Activated gamma-delta T cell (primary cell): ENCODE measurements at regions not wholly inside any gene's neighbourhood (a gene's known extent, or its start where the extent isn't known, plus 50 kb on each side); places are given as distances from the start of the nearest gene placed in this dataset.

Experiments
- DNase-seq: peaks from one replicate; lab custom pipeline; 2025; lab: John Stamatoyannopoulos, UW

- DNase-seq, result no peak
These were observed 149.3 kb upstream of the HNRNPA3 start for GRCh38 chr2:177063331-177063730.

- no peak for DNase-seq
These were observed 148.2 kb upstream of the HNRNPA3 start for GRCh38 chr2:177064422-177064821.

- DNase-seq, result no peak
These were observed 143.6 kb upstream of the HNRNPA3 start for GRCh38 chr2:177068967-177069366.

GRCh38 chr2:177072090-177072489, 140.5 kb upstream of the HNRNPA3 start:
- no peak for DNase-seq

GRCh38 chr2:177073611-177074010, 139.0 kb upstream of the HNRNPA3 start:
- no peak for DNase-seq

GRCh38 chr2:177074099-177074710, 138.4 kb upstream of the HNRNPA3 start:
- no peak for DNase-seq

GRCh38 chr2:177075254-177075653, 137.3 kb upstream of the HNRNPA3 start:
- no peak for DNase-seq

- no peak for DNase-seq
These were observed 135.9 kb upstream of the HNRNPA3 start for GRCh38 chr2:177076636-177077179.

GRCh38 chr2:177077778-177078177, 134.8 kb upstream of the HNRNPA3 start:
- no peak for DNase-seq

GRCh38 chr2:177078416-177078815, 134.2 kb upstream of the HNRNPA3 start:
- DNase-seq, result no peak

GRCh38 chr2:177078855-177079254, 133.7 kb upstream of the HNRNPA3 start:
- DNase-seq, result no peak

GRCh38 chr2:177080746-177081284, 131.8 kb upstream of the HNRNPA3 start:
- no peak for DNase-seq

GRCh38 chr2:177084607-177085006, 128.0 kb upstream of the HNRNPA3 start:
- no peak for DNase-seq

- no peak for DNase-seq
These were observed 124.1 kb upstream of the HNRNPA3 start for GRCh38 chr2:177088529-177088928.

GRCh38 chr2:177090967-177091366, 121.6 kb upstream of the HNRNPA3 start:
- no peak for DNase-seq

GRCh38 chr2:177093371-177093770, 119.2 kb upstream of the HNRNPA3 start:
- DNase-seq, result no peak

GRCh38 chr2:177098001-177098613, 114.5 kb upstream of the HNRNPA3 start:
- DNase-seq, result no peak

GRCh38 chr2:177101930-177102329, 110.7 kb upstream of the HNRNPA3 start:
- DNase-seq, result no peak

- no peak for DNase-seq
These were observed 106.4 kb upstream of the HNRNPA3 start for GRCh38 chr2:177106212-177106611.

GRCh38 chr2:177108890-177109289, 103.7 kb upstream of the HNRNPA3 start:
- no peak for DNase-seq

- no peak for DNase-seq
These were observed 97.9 kb upstream of the HNRNPA3 start for GRCh38 chr2:177114712-177115111.

- DNase-seq, result no peak
These were observed 94.8 kb upstream of the HNRNPA3 start for GRCh38 chr2:177117755-177118154.

- DNase-seq, result no peak
These were observed 94.0 kb upstream of the HNRNPA3 start for GRCh38 chr2:177118636-177119035.
